ENCODE measurements at regions not wholly inside any gene's neighbourhood (a gene's known extent, or its start where the extent isn't known, plus 50 kb on each side); places are given as distances from the start of the nearest gene placed in this dataset.
"Not testable (repeated sequence)": the region's sequence is repeated elsewhere in the genome, so short reads cannot be mapped to it uniquely, and the experiment has no call there.

DNA sequence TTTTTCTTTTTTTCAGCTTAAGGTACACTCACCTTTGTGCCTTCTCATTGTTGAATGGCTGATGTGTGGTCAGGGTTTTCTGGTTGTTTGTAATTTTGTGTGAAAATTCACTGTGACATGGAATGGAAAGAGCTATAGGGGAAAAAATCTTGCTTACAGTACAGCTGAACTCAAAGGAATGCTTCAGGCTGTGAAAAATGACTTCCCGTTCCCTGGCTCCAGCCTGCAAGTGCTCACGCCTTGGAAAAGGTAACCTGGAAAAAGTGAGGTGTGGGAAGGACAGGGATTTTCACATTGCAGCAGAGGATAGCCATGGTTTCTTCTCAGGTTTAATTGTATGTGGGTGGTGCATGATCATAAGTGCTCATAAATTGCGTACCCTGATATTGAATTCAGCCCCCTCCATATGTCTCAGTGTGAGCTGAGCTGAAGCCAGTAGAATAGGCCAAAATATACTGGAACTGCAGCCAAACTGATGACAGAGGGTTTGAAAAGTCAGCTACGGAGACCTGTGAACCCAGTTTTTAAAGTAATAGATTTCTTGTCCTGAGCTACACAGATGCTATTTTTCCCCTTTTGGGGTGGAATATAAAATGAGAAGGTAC, 228.7 kb upstream of the RASGRP1 start:
- POLR2A ChIA-PET: no interaction called here

DNA sequence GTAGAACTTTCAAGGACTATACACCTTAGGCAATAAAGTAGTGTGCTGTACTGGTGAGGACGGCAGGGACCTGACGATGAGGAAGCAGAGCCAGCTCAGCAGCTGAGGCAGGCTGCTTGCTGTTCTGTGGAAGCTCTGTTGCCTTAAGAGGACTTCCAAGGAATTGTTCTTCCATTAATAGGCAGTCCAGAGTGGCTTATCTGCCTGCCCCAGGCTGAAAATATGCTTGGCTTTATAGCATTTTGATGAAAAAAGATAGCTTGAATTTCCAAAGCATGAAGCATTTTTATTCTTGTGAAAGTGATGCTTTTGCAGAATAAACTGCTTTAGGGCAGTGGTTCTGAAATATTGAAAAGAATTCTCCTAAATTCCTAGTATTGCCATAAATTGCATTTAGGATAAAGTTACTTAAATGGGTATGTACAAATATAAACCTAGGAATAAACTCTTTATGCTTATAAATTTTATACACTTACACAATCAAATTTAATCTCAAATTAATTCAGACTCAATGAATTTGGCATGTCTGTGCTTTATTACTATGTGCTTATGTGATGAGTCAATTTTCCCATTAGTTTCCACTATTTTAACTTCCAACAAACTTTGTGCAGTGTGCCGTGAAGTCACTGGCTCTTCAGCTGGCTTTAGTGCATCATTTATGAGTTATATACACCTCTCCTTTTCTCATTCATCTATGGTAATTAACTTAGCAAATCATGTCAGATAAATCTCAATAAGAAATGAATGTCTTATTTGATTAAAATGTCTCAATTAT, 231.0 kb upstream of the RASGRP1 start:
- H3K27ac Mint-ChIP-seq (ENCODE audit: unreplicated experiment): no peak overlapping the region
- H3K4me3 Mint-ChIP-seq (ENCODE audit: unreplicated experiment): no peak overlapping the region
- H3K4me3 ChIP-seq (ENCODE audit: low read depth, low read length): no peak overlapping the region
- H3K36me3 Mint-ChIP-seq (ENCODE audit: insufficient read depth, unreplicated experiment): no peaks in the 10 kb centered on the region
- CTCF ChIA-PET: interaction anchor here (0.6 kb wide), 1 partner anchor 21 kb away, joined by 5 read pairs; no protein-coding TSS in a partner anchor
- H3K36me3 ChIP-seq (ENCODE audit: control insufficient read depth, insufficient read depth, low read length): no peaks in the 10 kb centered on the region
- POLR2A ChIA-PET: no interaction called here
- no peak for DNase-seq
- TF ChIP-seq, protein P1, sequence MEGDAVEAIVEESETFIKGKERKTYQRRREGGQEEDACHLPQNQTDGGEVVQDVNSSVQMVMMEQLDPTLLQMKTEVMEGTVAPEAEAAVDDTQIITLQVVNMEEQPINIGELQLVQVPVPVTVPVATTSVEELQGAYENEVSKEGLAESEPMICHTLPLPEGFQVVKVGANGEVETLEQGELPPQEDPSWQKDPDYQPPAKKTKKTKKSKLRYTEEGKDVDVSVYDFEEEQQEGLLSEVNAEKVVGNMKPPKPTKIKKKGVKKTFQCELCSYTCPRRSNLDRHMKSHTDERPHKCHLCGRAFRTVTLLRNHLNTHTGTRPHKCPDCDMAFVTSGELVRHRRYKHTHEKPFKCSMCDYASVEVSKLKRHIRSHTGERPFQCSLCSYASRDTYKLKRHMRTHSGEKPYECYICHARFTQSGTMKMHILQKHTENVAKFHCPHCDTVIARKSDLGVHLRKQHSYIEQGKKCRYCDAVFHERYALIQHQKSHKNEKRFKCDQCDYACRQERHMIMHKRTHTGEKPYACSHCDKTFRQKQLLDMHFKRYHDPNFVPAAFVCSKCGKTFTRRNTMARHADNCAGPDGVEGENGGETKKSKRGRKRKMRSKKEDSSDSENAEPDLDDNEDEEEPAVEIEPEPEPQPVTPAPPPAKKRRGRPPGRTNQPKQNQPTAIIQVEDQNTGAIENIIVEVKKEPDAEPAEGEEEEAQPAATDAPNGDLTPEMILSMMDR (IDR thresholded peaks at IDR 0.05; ENCODE audit: insufficient read depth in 1 of 2, low read depth in 1 of 2, low read length in 1 of 2, severe bottlenecking in 1 of 2, unreplicated experiment in 1 of 2): no peak
- H3K27me3 ChIP-seq (replicated peaks; ENCODE audit: control insufficient read depth, insufficient read depth, low read length): no peaks in the 10 kb centered on the region
- no peaks in the 10 kb centered on the region for H3K9me3 Mint-ChIP-seq (ENCODE audit: unreplicated experiment)
- no TSS peak for BruUV-seq (replicated peaks)
- no peaks in the 10 kb centered on the region for H3K9me3 ChIP-seq
- H3K4me1 Mint-ChIP-seq (ENCODE audit: low read depth, unreplicated experiment): no peaks in the 10 kb centered on the region
- intact Hi-C loops (cut with micrococcal nuclease; ENCODE audit: unreplicated experiment): no loop called here
- peaks cover 14% of the 10 kb centered on the region for H3K27me3 Mint-ChIP-seq (ENCODE audit: insufficient read depth, unreplicated experiment)
- H3K4me1 ChIP-seq: no peaks in the 10 kb centered on the region

More for the DNA sequence above, 228.7 kb upstream of the RASGRP1 start:
- TF ChIP-seq, protein P1 (IDR thresholded peaks at IDR 0.05; ENCODE audit: insufficient read depth in 1 of 2, low read depth in 1 of 2, low read length in 1 of 2, severe bottlenecking in 1 of 2, unreplicated experiment in 1 of 2): no peak
- Histone ChIP-seq H3K4me3 (ENCODE audit: low read depth, low read length) (no peak overlapping the region), H3K27me3 (replicated peaks; ENCODE audit: control insufficient read depth, insufficient read depth, low read length) (no peaks in the 10 kb centered on the region), H3K4me1 (no peaks in the 10 kb centered on the region), H3K36me3 (ENCODE audit: control insufficient read depth, insufficient read depth, low read length) (no peaks in the 10 kb centered on the region), H3K9me3 (no peaks in the 10 kb centered on the region)
- H3K4me3 Mint-ChIP-seq (ENCODE audit: unreplicated experiment): no peak overlapping the region
- intact Hi-C loops (cut with micrococcal nuclease; ENCODE audit: unreplicated experiment): no loop called here
- no peaks in the 10 kb centered on the region for H3K9me3 Mint-ChIP-seq (ENCODE audit: unreplicated experiment)
- CTCF ChIA-PET: no interaction called here
- H3K27me3 Mint-ChIP-seq (ENCODE audit: insufficient read depth, unreplicated experiment): peaks cover 6% of the 10 kb centered on the region
- no TSS peak for BruUV-seq (replicated peaks)
- no peak overlapping the region for H3K27ac Mint-ChIP-seq (ENCODE audit: unreplicated experiment)
- no peak for DNase-seq
- no peaks in the 10 kb centered on the region for H3K4me1 Mint-ChIP-seq (ENCODE audit: low read depth, unreplicated experiment)
- no peaks in the 10 kb centered on the region for H3K36me3 Mint-ChIP-seq (ENCODE audit: insufficient read depth, unreplicated experiment)

DNA sequence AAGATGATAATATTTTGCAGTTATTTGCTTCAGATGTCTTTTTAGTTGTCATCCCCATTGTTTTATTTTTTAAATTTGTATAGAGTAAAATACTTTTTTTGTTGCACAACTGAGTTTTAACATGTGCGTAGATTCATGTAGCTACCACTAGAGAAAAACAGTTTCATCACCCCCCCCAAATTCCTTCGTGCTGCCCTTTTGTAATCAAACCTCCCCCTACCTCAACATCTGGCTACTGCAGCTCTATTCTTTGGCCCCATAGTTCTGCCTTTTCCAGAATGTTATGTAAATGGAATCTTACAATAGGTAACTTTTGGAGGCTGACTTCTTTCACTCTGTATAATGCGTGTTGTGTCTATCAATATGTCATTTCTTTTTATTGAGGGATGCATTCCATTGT, 232.0 kb upstream of the RASGRP1 start:
- H3K27me3 Mint-ChIP-seq (ENCODE audit: insufficient read depth, unreplicated experiment): peaks cover 15% of the 10 kb centered on the region
- TF ChIP-seq, protein P1 (IDR thresholded peaks at IDR 0.05; ENCODE audit: insufficient read depth in 1 of 2, low read depth in 1 of 2, low read length in 1 of 2, severe bottlenecking in 1 of 2, unreplicated experiment in 1 of 2): no peak
- CTCF ChIA-PET: no interaction called here

DNA sequence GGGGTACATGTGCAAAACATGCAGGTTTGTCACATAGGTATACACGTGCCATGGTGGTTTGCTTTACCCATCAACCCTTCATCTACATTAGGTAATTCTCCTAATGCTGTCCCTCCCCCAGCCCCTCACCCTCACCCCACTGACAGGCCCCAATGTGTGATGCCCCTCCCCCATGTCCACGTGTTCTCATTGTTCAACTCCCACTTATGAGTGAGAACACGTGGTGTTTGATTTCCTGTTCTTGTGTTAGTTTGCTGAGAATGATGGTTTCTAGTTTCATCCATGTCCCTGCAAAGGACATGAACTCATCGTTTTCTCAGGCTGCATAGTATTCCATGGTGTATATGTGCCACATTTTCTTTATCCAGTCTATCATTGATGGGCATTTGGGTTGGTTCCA, 232.9 kb upstream of the RASGRP1 start:
- CTCF ChIA-PET; H3K4me3 Mint-ChIP-seq (ENCODE audit: unreplicated experiment); intact Hi-C loops (cut with micrococcal nuclease; ENCODE audit: unreplicated experiment); H3K4me3 ChIP-seq (ENCODE audit: low read depth, low read length); H3K4me1 Mint-ChIP-seq (ENCODE audit: low read depth, unreplicated experiment); DNase-seq; POLR2A ChIA-PET; H3K36me3 Mint-ChIP-seq (ENCODE audit: insufficient read depth, unreplicated experiment); H3K27ac Mint-ChIP-seq (ENCODE audit: unreplicated experiment); H3K36me3 ChIP-seq (ENCODE audit: control insufficient read depth, insufficient read depth, low read length); BruUV-seq (replicated peaks); H3K4me1 ChIP-seq; H3K9me3 Mint-ChIP-seq (ENCODE audit: unreplicated experiment); H3K9me3 ChIP-seq; H3K27me3 ChIP-seq (replicated peaks; ENCODE audit: control insufficient read depth, insufficient read depth, low read length): not testable (repeated sequence)
- H3K27me3 Mint-ChIP-seq (ENCODE audit: insufficient read depth, unreplicated experiment): peaks cover 23% of the 10 kb centered on the region

More for the DNA sequence above, 232.0 kb upstream of the RASGRP1 start:
- peak in 1 of 2 experiments; percentile 8 for DNase-seq
- POLR2A ChIA-PET: no interaction called here
- no peaks in the 10 kb centered on the region for H3K9me3 ChIP-seq
- no peaks in the 10 kb centered on the region for H3K4me1 ChIP-seq
- H3K4me3 Mint-ChIP-seq (ENCODE audit: unreplicated experiment): no peak overlapping the region
- no peaks in the 10 kb centered on the region for H3K36me3 ChIP-seq (ENCODE audit: control insufficient read depth, insufficient read depth, low read length)
- H3K27me3 ChIP-seq (replicated peaks; ENCODE audit: control insufficient read depth, insufficient read depth, low read length): no peaks in the 10 kb centered on the region
- H3K27ac Mint-ChIP-seq (ENCODE audit: unreplicated experiment): no peak overlapping the region
- H3K4me3 ChIP-seq (ENCODE audit: low read depth, low read length): no peak overlapping the region
- intact Hi-C loops (cut with micrococcal nuclease; ENCODE audit: unreplicated experiment): no loop called here
- H3K9me3 Mint-ChIP-seq (ENCODE audit: unreplicated experiment): no peaks in the 10 kb centered on the region
- BruUV-seq (replicated peaks): no TSS peak
- no peaks in the 10 kb centered on the region for H3K36me3 Mint-ChIP-seq (ENCODE audit: insufficient read depth, unreplicated experiment)
- no peaks in the 10 kb centered on the region for H3K4me1 Mint-ChIP-seq (ENCODE audit: low read depth, unreplicated experiment)

DNA sequence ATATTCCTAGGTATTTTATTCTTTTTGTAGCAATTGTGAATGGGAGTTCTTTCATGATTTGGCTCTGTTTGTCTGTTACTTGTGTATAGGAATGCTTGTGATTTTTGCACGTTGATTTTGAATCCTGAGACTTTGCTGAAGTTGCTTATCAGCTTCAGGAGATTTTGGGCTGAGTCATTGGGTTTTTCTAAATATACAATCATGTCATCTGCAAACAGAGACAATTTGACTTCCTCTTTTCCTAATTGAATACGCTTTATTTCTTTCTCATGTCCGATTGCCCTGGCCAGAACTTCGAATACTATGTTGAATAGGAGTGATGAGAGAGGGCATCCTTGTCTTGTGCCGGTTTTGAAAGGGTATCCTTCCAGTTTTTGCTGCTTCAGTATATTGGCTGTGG, 234.6 kb upstream of the RASGRP1 start:
- H3K4me3 Mint-ChIP-seq (ENCODE audit: unreplicated experiment); H3K4me1 Mint-ChIP-seq (ENCODE audit: low read depth, unreplicated experiment); H3K27me3 ChIP-seq (replicated peaks; ENCODE audit: control insufficient read depth, insufficient read depth, low read length); DNase-seq; BruUV-seq (replicated peaks); H3K9me3 ChIP-seq; H3K36me3 Mint-ChIP-seq (ENCODE audit: insufficient read depth, unreplicated experiment); CTCF ChIA-PET; H3K4me1 ChIP-seq; H3K9me3 Mint-ChIP-seq (ENCODE audit: unreplicated experiment); H3K4me3 ChIP-seq (ENCODE audit: low read depth, low read length); H3K36me3 ChIP-seq (ENCODE audit: control insufficient read depth, insufficient read depth, low read length); POLR2A ChIA-PET; intact Hi-C loops (cut with micrococcal nuclease; ENCODE audit: unreplicated experiment); H3K27ac Mint-ChIP-seq (ENCODE audit: unreplicated experiment): not testable (repeated sequence)
- H3K27me3 Mint-ChIP-seq (ENCODE audit: insufficient read depth, unreplicated experiment): peaks cover 23% of the 10 kb centered on the region

All from Caco-2 (cell line).